ENCODE measurements at regions not wholly inside any gene's neighbourhood (a gene's known extent, or its start where the extent isn't known, plus 50 kb on each side); places are given as distances from the start of the nearest gene placed in this dataset.

- TF ChIP-seq POLR2A (IDR thresholded peaks at IDR 0.05) (no peak), EP300 (IDR thresholded peaks at IDR 0.05; ENCODE audit: low read depth) (no peak), POLR2AphosphoS5 (IDR thresholded peaks at IDR 0.05) (no peak)
- TF ChIP-seq, protein P1, sequence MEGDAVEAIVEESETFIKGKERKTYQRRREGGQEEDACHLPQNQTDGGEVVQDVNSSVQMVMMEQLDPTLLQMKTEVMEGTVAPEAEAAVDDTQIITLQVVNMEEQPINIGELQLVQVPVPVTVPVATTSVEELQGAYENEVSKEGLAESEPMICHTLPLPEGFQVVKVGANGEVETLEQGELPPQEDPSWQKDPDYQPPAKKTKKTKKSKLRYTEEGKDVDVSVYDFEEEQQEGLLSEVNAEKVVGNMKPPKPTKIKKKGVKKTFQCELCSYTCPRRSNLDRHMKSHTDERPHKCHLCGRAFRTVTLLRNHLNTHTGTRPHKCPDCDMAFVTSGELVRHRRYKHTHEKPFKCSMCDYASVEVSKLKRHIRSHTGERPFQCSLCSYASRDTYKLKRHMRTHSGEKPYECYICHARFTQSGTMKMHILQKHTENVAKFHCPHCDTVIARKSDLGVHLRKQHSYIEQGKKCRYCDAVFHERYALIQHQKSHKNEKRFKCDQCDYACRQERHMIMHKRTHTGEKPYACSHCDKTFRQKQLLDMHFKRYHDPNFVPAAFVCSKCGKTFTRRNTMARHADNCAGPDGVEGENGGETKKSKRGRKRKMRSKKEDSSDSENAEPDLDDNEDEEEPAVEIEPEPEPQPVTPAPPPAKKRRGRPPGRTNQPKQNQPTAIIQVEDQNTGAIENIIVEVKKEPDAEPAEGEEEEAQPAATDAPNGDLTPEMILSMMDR (IDR thresholded peaks at IDR 0.05), result no peak
These were observed 165.7 kb downstream of the HHIPL2 start for GRCh38 chr1:222382171-222382570.
